ENCODE measurements at regions not wholly inside any gene's neighbourhood (a gene's known extent, or its start where the extent isn't known, plus 50 kb on each side); places are given as distances from the start of the nearest gene placed in this dataset.

- Histone ChIP-seq H3K4me1 (ENCODE audit: control insufficient read depth, insufficient read depth, low read length) (no peaks in the 10 kb centered on the region), H3K27ac (ENCODE audit: low read length) (no peak overlapping the region), H3K27me3 (ENCODE audit: control insufficient read depth, insufficient read depth, low read length) (no peaks in the 10 kb centered on the region), H3K36me3 (ENCODE audit: control insufficient read depth, insufficient read depth, low read length) (no peaks in the 10 kb centered on the region; the same call in 1 of the 2 replicates), H3K9me3 (ENCODE audit: control insufficient read depth, insufficient read depth, low read depth, low read length) (no peaks in the 10 kb centered on the region), H3K4me3 (ENCODE audit: low read depth in 2 of 2, low read length in 2 of 2) (no peak overlapping the region)
- POLR2A ChIA-PET: no interaction called here
- intact Hi-C loops (cut with micrococcal nuclease; ENCODE audit: unreplicated experiment) (no loop called here), in situ Hi-C loops (cut with HindIII; ENCODE audit: low pct_unique_long_range_greater_than_20kb, low sequenced_read_pairs) (no loop called here)
- no TSS peak for BruUV-seq (replicated peaks)
- TF ChIP-seq POLR2AphosphoS5 (IDR thresholded peaks at IDR 0.05; ENCODE audit: low read depth, low read length): no peak
- ATAC-seq (no peak), DNase-seq (ENCODE audit: low read depth, low spot score) (no peak)
- CTCF ChIA-PET: no interaction called here
Observed at GRCh38 chr4:162456106-162456505, 292.3 kb upstream of the FSTL5 start.

GRCh38 chr4:162450531-162451035 lies 286.8 kb upstream of the FSTL5 start:
- in situ Hi-C loops (cut with HindIII; ENCODE audit: low pct_unique_long_range_greater_than_20kb, low sequenced_read_pairs): no loop called here
- POLR2A ChIA-PET: no interaction called here

More at GRCh38 chr4:162450531-162451035, 286.8 kb upstream of the FSTL5 start:
- BruUV-seq (replicated peaks): no TSS peak
- DNase-seq (ENCODE audit: low read depth, low spot score): no peak
- H3K4me3 ChIP-seq (ENCODE audit: low read depth in 2 of 2, low read length in 2 of 2): no peak overlapping the region
- H3K9me3 ChIP-seq (ENCODE audit: control insufficient read depth, insufficient read depth, low read depth, low read length): no peaks in the 10 kb centered on the region
- CTCF ChIA-PET: no interaction called here
- H3K36me3 ChIP-seq (ENCODE audit: control insufficient read depth, insufficient read depth, low read length): no peaks in the 10 kb centered on the region; the same call in 1 of the 2 replicates
- intact Hi-C loops (cut with micrococcal nuclease; ENCODE audit: unreplicated experiment): no loop called here
- no peak overlapping the region for H3K27ac ChIP-seq (ENCODE audit: low read length)
- H3K4me1 ChIP-seq (ENCODE audit: control insufficient read depth, insufficient read depth, low read length): no peaks in the 10 kb centered on the region
- no peak for ATAC-seq
- no peaks in the 10 kb centered on the region for H3K27me3 ChIP-seq (ENCODE audit: control insufficient read depth, insufficient read depth, low read length)
- TF ChIP-seq CTCF (IDR thresholded peaks at IDR 0.05) (no peak), POLR2AphosphoS5 (IDR thresholded peaks at IDR 0.05; ENCODE audit: low read depth, low read length) (no peak), TCF7L2 (IDR thresholded peaks at IDR 0.05; ENCODE audit: low read depth, low read length) (no peak), REST (IDR thresholded peaks at IDR 0.05; ENCODE audit: insufficient read depth in 1 of 2, low read depth in 2 of 2, low read length in 1 of 2) (no peak), SIN3A (IDR thresholded peaks at IDR 0.05; ENCODE audit: borderline replicate concordance, insufficient read depth, low read depth, low read length) (no peak)

Measured in Panc1 (cell line).